ENCODE measurements at regions not wholly inside any gene's neighbourhood (a gene's known extent, or its start where the extent isn't known, plus 50 kb on each side); places are given as distances from the start of the nearest gene placed in this dataset.

GRCh38 chr4:24364852-24365251 lies 219.5 kb downstream of the DHX15 start (continued):
- no peak for TF ChIP-seq NR3C1 (CRISPR knock-in tag; conservative IDR thresholded peaks at IDR 0.05; ENCODE audit: low read depth)
- no peak for TF ChIP-seq IRF2 (CRISPR knock-in tag; IDR thresholded peaks at IDR 0.05; ENCODE audit: borderline replicate concordance, low read depth)
- no peak for TF ChIP-seq FOXP1 (CRISPR knock-in tag; IDR thresholded peaks at IDR 0.05; ENCODE audit: borderline replicate concordance)
- no peak for TF ChIP-seq ZNF263 (CRISPR knock-in tag; IDR thresholded peaks at IDR 0.05; ENCODE audit: low read depth)
- TF ChIP-seq NR1H2 (CRISPR knock-in tag; IDR thresholded peaks at IDR 0.05) = no peak
- TF ChIP-seq OVOL2 (CRISPR knock-in tag; IDR thresholded peaks at IDR 0.05; ENCODE audit: borderline replicate concordance) = no peak
- no peak for TF ChIP-seq AR (CRISPR knock-in tag; IDR thresholded peaks at IDR 0.05)

- peaks cover 40% of the 10 kb centered on the region for H3K27me3 Mint-ChIP-seq (ENCODE audit: low read depth)
- no peak for DNase-seq (ENCODE audit: low spot score)
- POLR2A ChIA-PET = no interaction called here
- no peak for TF ChIP-seq SP1 (CRISPR knock-in tag; conservative IDR thresholded peaks at IDR 0.05)
- TF ChIP-seq SMAD3 (CRISPR knock-in tag; IDR thresholded peaks at IDR 0.05; ENCODE audit: borderline replicate concordance) = no peak
- no peak for TF ChIP-seq USF1 (CRISPR knock-in tag; IDR thresholded peaks at IDR 0.05)
- no peak for TF ChIP-seq CREB1 (CRISPR knock-in tag; IDR thresholded peaks at IDR 0.05)
- TF ChIP-seq NFYB (CRISPR knock-in tag; conservative IDR thresholded peaks at IDR 0.05; ENCODE audit: low read depth) = no peak
- no peak for TF ChIP-seq E2F4 (CRISPR knock-in tag; IDR thresholded peaks at IDR 0.05; ENCODE audit: borderline replicate concordance, low read depth)
- TF ChIP-seq PRRX2 (CRISPR knock-in tag; IDR thresholded peaks at IDR 0.05) = no peak
- TF ChIP-seq ZMAT4 (CRISPR knock-in tag; IDR thresholded peaks at IDR 0.05) = no peak
- TF ChIP-seq CBFB (CRISPR knock-in tag; IDR thresholded peaks at IDR 0.05; ENCODE audit: low read depth) = no peak
- no peak for TF ChIP-seq SMAD4 (CRISPR knock-in tag; IDR thresholded peaks at IDR 0.05)
- TF ChIP-seq PRDM15 (CRISPR knock-in tag; IDR thresholded peaks at IDR 0.05) = no peak
- TF ChIP-seq KAT7 (CRISPR knock-in tag; IDR thresholded peaks at IDR 0.05; ENCODE audit: borderline replicate concordance) = no peak
- TF ChIP-seq FOXK1 (CRISPR knock-in tag; IDR thresholded peaks at IDR 0.05) = no peak
- no peak for TF ChIP-seq IRF1 (CRISPR knock-in tag; IDR thresholded peaks at IDR 0.05)
- TF ChIP-seq MAX (CRISPR knock-in tag; IDR thresholded peaks at IDR 0.05) = no peak
- no peak for TF ChIP-seq ARID4B (CRISPR knock-in tag; IDR thresholded peaks at IDR 0.05; ENCODE audit: borderline replicate concordance)
Measured at GRCh38 chr4:24364249-24364648, 220.1 kb downstream of the DHX15 start.

More at GRCh38 chr4:24364249-24364648, 220.1 kb downstream of the DHX15 start:
- H3K9me3 Mint-ChIP-seq = no peaks in the 10 kb centered on the region
- ATAC-seq = no peak
- H3K36me3 Mint-ChIP-seq = no peaks in the 10 kb centered on the region
- H3K4me3 Mint-ChIP-seq = no peak overlapping the region
- CTCF ChIA-PET = interaction anchor here (1.8 kb wide), 1 partner anchor 14 kb away, joined by 6 read pairs; no protein-coding TSS in a partner anchor
- no peak overlapping the region for H3K27ac Mint-ChIP-seq
- H3K4me1 Mint-ChIP-seq = 0 out of 2 replicates have a peak, but pooled peaks cover 3% of the 10 kb centered on the region
